Calu3 (cell line): ENCODE measurements at regions not wholly inside any gene's neighbourhood (a gene's known extent, or its start where the extent isn't known, plus 50 kb on each side); places are given as distances from the start of the nearest gene placed in this dataset.

Experiments
- BruUV-seq: library from RNA; stranded (reverse); fragments of 400-500 nt; replicated peaks from 2 replicates; lab custom pipeline; 2021; lab: Mats Ljungman, UMichigan
- CTCF ChIA-PET: fragments of 300-600 bp; sonication (Branson Sonifier 250); formaldehyde crosslinking; loops from one replicate; lab custom pipeline; 2022; ENCODE audit warnings: antibody characterized with exemption; lab: Charles Lee
- DNase-seq: peaks from one replicate; pipeline ENCODE4 v3.0.0; 2022
- H3K27ac Mint-ChIP-seq: one replicate; pipeline ENCODE4 v1.8.0; 2022; ENCODE audit warnings: mixed read lengths; ENCODE audit not compliant: unreplicated experiment
- H3K27me3 Mint-ChIP-seq: one replicate; pipeline ENCODE4 v1.8.0; 2022; ENCODE audit warnings: mixed read lengths; ENCODE audit not compliant: unreplicated experiment
- H3K36me3 Mint-ChIP-seq: one replicate; pipeline ENCODE4 v1.8.0; 2022; ENCODE audit warnings: mild to moderate bottlenecking, moderate library complexity, mixed read lengths; ENCODE audit not compliant: insufficient read depth, unreplicated experiment
- H3K4me1 Mint-ChIP-seq: one replicate; pipeline ENCODE4 v1.8.0; 2022; ENCODE audit warnings: mild to moderate bottlenecking, low read depth, mixed read lengths; ENCODE audit not compliant: unreplicated experiment
- H3K4me3 Mint-ChIP-seq: one replicate; pipeline ENCODE4 v1.8.0; 2022; ENCODE audit warnings: mild to moderate bottlenecking, low read depth, moderate library complexity, mixed read lengths; ENCODE audit not compliant: unreplicated experiment
- H3K9me3 Mint-ChIP-seq: one replicate; pipeline ENCODE4 v1.8.0; 2022; ENCODE audit warnings: low read depth, mixed read lengths; ENCODE audit not compliant: unreplicated experiment
- intact Hi-C: fragments of 100-400 bp; cut with micrococcal nuclease; formaldehyde crosslinking; loops from one replicate; pipeline ENCODE4 v1.10.0; 2022; ENCODE audit not compliant: unreplicated experiment
- TF ChIP-seq, protein P1 (sequence below): fragments of 200-600 bp; IDR thresholded peaks from one replicate; pipeline ENCODE4 v1.8.0; 2022; ENCODE audit warnings: antibody characterized with exemption; ENCODE audit not compliant: unreplicated experiment

DNA sequence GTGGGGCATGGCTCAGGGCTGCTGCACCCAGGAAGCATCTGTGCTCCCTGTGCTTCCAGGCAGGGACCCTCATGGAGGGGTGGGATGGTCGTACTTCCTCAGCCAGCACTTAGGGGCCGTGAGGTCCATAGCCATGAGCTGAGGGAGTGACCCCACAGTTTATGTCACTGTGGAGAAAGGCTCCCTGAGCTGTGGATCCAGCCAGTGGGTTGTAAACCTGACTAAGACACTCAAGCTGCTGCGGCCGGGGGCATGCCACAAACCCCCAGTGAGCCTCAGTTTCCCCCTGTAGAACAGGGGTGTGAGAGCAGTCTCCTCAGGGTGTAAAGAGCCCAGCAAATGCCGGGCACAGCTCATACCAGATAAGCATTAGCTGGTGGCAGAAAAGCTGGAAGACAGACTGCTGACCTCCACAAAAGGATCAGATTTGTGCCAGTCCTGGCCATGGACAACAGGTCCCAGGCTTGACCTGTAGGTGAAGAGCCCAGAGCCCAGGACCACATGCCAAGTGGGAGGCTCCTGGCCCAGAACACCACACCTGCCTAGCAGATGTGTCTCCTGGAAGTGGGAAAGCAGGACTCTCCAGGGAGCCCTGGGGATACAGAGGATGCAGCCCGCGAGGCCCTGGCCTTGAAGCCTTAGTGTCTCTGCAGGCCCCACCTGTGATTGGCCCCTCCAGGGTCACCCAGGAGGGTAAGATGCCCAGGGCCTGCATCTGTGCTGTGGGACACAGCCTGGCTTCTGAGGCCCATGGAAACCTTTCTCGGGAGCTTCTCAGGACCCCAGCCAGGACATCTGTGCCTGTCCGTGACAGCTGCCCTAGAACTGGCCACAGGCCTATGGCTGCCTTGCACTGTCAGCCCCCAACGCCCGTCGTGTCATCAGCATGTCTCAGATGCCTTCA, 78.1 kb upstream of the RET start:
- TF ChIP-seq, protein P1, sequence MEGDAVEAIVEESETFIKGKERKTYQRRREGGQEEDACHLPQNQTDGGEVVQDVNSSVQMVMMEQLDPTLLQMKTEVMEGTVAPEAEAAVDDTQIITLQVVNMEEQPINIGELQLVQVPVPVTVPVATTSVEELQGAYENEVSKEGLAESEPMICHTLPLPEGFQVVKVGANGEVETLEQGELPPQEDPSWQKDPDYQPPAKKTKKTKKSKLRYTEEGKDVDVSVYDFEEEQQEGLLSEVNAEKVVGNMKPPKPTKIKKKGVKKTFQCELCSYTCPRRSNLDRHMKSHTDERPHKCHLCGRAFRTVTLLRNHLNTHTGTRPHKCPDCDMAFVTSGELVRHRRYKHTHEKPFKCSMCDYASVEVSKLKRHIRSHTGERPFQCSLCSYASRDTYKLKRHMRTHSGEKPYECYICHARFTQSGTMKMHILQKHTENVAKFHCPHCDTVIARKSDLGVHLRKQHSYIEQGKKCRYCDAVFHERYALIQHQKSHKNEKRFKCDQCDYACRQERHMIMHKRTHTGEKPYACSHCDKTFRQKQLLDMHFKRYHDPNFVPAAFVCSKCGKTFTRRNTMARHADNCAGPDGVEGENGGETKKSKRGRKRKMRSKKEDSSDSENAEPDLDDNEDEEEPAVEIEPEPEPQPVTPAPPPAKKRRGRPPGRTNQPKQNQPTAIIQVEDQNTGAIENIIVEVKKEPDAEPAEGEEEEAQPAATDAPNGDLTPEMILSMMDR: no peak
- BruUV-seq: no TSS peak
- H3K4me3 Mint-ChIP-seq: no peak overlapping the region
- no peak for DNase-seq
- intact Hi-C loops: no loop called here
- CTCF ChIA-PET: interaction anchor here (0.5 kb wide), 1 partner anchor 194 kb away, joined by 3 read pairs; no protein-coding TSS in a partner anchor
- H3K9me3 Mint-ChIP-seq: no peaks in the 10 kb centered on the region
- no peaks in the 10 kb centered on the region for H3K36me3 Mint-ChIP-seq
- no peak overlapping the region for H3K27ac Mint-ChIP-seq
- peaks cover 87% of the 10 kb centered on the region for H3K27me3 Mint-ChIP-seq
- H3K4me1 Mint-ChIP-seq: no peaks in the 10 kb centered on the region

DNA sequence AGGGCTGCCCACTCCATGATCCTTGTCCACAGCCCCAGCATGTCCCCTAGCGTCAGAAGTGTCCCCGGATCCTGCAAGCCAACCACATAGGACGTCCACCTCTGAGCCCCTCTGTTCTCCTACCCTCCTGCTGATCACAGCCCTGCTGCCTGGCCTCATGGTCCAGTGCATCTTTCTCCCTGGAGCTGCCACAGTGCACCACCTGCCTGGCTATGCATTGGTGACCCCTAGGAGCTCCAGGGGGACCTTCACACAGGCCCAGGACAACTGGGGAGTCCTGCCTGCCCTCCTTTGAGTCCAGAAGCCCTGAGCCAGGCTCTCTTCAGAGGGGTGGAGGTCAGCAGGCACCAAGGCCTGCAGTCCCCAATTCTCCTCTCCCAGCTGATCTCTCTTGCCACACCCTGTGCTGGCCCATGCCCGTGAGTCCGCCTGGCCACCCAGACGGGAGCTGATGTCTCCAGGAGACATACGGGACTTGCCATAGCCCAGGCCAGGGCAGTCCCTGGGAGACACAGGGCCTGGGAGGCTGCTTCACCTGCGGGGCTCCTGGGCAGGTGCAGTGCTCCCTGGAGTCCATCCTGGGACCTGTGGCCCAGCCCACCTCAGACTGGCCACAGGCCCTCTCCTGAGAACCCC, 77.4 kb upstream of the RET start:
- DNase-seq: no peak
- H3K9me3 Mint-ChIP-seq: no peaks in the 10 kb centered on the region
- TF ChIP-seq, protein P1: no peak
- intact Hi-C loops: no loop called here
- BruUV-seq: no TSS peak
- CTCF ChIA-PET: interaction anchor here (0.5 kb wide), 1 partner anchor 193 kb away, joined by 3 read pairs; no protein-coding TSS in a partner anchor
- H3K36me3 Mint-ChIP-seq: no peaks in the 10 kb centered on the region
- H3K4me1 Mint-ChIP-seq: no peaks in the 10 kb centered on the region
- H3K4me3 Mint-ChIP-seq: no peak overlapping the region
- peaks cover 87% of the 10 kb centered on the region for H3K27me3 Mint-ChIP-seq
- no peak overlapping the region for H3K27ac Mint-ChIP-seq

DNA sequence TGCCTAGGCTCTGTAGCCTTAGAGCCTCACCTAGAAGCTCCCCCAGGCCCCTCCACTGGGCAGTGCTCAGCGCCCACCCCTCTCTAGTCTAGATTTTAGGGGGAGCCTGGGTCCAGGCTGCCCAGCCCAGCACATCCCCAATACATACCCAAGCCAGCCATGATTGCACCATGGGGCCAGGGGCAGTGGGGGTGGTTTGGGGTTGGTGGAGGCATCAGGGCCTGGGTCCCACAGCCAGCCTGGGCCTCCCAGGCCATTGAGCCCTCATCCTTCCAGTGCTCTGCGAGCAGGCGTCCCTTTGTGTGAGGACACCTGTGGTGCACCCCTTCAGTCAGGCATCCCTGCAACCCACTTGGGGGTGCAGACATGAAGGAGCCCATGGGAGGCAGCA, 76.9 kb upstream of the RET start:
- CTCF ChIA-PET: no interaction called here
- Mint-ChIP-seq H3K27ac (no peak overlapping the region), H3K4me1 (no peaks in the 10 kb centered on the region), H3K27me3 (peaks cover 89% of the 10 kb centered on the region), H3K4me3 (no peak overlapping the region), H3K9me3 (no peaks in the 10 kb centered on the region), H3K36me3 (no peaks in the 10 kb centered on the region)
- DNase-seq: no peak
- intact Hi-C loops: no loop called here
- BruUV-seq: no TSS peak
- TF ChIP-seq, protein P1: no peak

DNA sequence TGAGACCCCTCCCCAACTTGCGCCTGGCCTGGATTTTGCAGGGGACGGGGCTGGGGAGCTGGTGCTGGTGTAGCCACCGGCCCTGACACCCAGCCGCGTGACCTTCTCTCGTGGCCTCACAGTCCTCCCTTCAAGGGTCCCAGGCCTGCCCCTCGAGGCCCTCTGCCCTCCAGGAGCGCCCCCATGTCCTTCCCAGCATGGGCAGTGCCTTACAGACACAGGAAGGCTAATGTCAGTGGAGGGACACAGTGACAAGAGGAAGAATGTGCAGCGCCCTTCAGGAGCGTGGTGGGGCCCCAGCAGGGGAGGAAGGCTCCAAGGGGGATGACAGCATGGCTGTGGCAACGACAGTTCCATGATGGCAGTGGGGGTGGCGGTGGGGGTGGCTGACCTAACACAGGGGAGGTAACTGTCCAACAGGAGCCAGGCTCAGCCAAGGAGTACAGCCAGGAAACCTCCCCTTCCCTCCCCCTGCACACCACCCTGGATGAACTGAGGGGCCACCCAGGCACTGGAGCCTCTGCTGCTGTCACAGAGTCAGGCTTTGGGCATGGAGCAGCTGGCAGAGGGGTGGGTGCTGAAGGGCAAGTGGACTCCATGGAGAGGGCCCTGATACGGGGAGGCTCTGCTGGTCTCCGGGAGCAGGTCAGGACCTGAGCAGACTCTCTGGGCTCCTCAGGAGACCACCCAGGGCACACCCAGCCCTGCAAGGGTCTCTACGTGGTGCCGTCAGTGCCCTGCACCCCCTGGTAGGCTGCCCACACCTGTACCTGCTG, 76.0 kb upstream of the RET start:
- H3K27ac Mint-ChIP-seq: no peak overlapping the region
- no peak for DNase-seq
- no peaks in the 10 kb centered on the region for H3K9me3 Mint-ChIP-seq
- intact Hi-C loops: no loop called here
- TF ChIP-seq, protein P1: no peak
- no peak overlapping the region for H3K4me3 Mint-ChIP-seq
- CTCF ChIA-PET: no interaction called here
- no peaks in the 10 kb centered on the region for H3K36me3 Mint-ChIP-seq
- peaks cover 91% of the 10 kb centered on the region for H3K27me3 Mint-ChIP-seq
- H3K4me1 Mint-ChIP-seq: no peaks in the 10 kb centered on the region
- no TSS peak for BruUV-seq
